HepG2 (cell line): ENCODE measurements at regions not wholly inside any gene's neighbourhood (a gene's known extent, or its start where the extent isn't known, plus 50 kb on each side); places are given as distances from the start of the nearest gene placed in this dataset.

Source experiments
- ATAC-seq: fragments of 200-7000 bp; cut with Tn5 transposase; 3 replicates; pipeline ENCODE4 v1.9.1; 2020; ENCODE audit warnings: mild to moderate bottlenecking, moderate library complexity
- BruUV-seq: library from RNA; stranded (reverse); fragments of 400-500 nt; replicated peaks from 2 replicates; lab custom pipeline; 2021; lab: Mats Ljungman, UMichigan
- CTCF ChIA-PET: fragments of 300-600 bp; formaldehyde crosslinking; extraction: SDS; loops from one replicate; lab custom pipeline; 2021; ENCODE audit warnings: low total read pairs, inconsistent platforms, low intra/inter-chr PET ratio; lab: Yijun Ruan, JAX
- POLR2A ChIA-PET: fragments of 350-600 bp; sonication (Branson Sonifier 250); formaldehyde crosslinking; loops from one replicate; lab custom pipeline; 2020; ENCODE audit warnings: antibody characterized with exemption, inconsistent platforms; lab: Yijun Ruan, JAX
- DNase-seq: peaks from one replicate; pipeline ENCODE4 v3.0.0-alpha.2; 2015; ENCODE audit warnings: low spot score
- FAIRE-seq: peaks from 3 replicates; lab custom pipeline; 2011; peaks lifted over from hg19 to GRCh38; lab: Jason Lieb, UNC
- H2AFZ ChIP-seq: one replicate; pipeline ENCODE4 v1.6.1; 2011; ENCODE audit warnings: low read length, inconsistent platforms
- H3K27ac ChIP-seq: fragments of 300-600 bp; 3 replicates; pipeline ENCODE4 v1.8.0; 2011; ENCODE audit warnings: mixed run types, mild to moderate bottlenecking, mixed read lengths, low read length, inconsistent platforms; ENCODE audit not compliant: insufficient read depth; ENCODE audit errors: extremely low read length
- H3K27me3 ChIP-seq, 2 experiments: fragments of 200-600 bp in 1 of 2; 2 replicates in 1 of 2; 3 replicates in 1 of 2; pipeline versions ENCODE4 v1.6.0 to v1.8.0; 2011; ENCODE audit warnings: low read length in 2 of 2, mild to moderate bottlenecking in 2 of 2, moderate library complexity in 2 of 2, inconsistent platforms in 1 of 2; ENCODE audit not compliant: insufficient read depth in 2 of 2, control insufficient read depth in 1 of 2
- H3K36me3 ChIP-seq, 2 experiments: fragments of 200-600 bp in 1 of 2; replicated peaks in 1 of 2; 2 replicates in 1 of 2; 3 replicates in 1 of 2; pipeline versions ENCODE4 v1.5.1 to v1.8.0; 2011; ENCODE audit warnings: low read length in 2 of 2, inconsistent platforms in 1 of 2; ENCODE audit not compliant: insufficient read depth in 2 of 2, control insufficient read depth in 1 of 2
- H3K4me1 ChIP-seq: 2 replicates; pipeline ENCODE4 v1.5.1; 2012; ENCODE audit warnings: low read length, inconsistent platforms; ENCODE audit not compliant: insufficient read depth
- H3K4me2 ChIP-seq: 2 replicates; pipeline ENCODE4 v1.6.0; 2011; ENCODE audit warnings: low read depth, low read length, inconsistent platforms
- H3K4me3 ChIP-seq, 3 experiments: fragments of 200-600 bp in 1 of 3; sonication (generic), shearing (Covaris generic) in 1 of 3; replicated peaks in 1 of 3; 2 replicates each; pipeline ENCODE4 v1.5.1; 2011 to 2016; ENCODE audit warnings: low read length in 3 of 3, inconsistent platforms in 2 of 3, low read depth in 2 of 3, mild to moderate bottlenecking in 2 of 3, control low read depth in 1 of 3, mixed read lengths in 1 of 3; ENCODE audit not compliant: insufficient read depth in 1 of 3
- H3K79me2 ChIP-seq: one replicate; pipeline ENCODE4 v1.6.1; 2011; ENCODE audit warnings: low read length, inconsistent platforms; ENCODE audit not compliant: insufficient read depth
- H3K9ac ChIP-seq: 2 replicates; pipeline ENCODE4 v1.6.0; 2011; ENCODE audit warnings: mild to moderate bottlenecking, low read depth, low read length, inconsistent platforms; ENCODE audit not compliant: insufficient read depth
- H3K9me3 ChIP-seq: 2 replicates; pipeline ENCODE4 v1.5.1; 2012; ENCODE audit warnings: mild to moderate bottlenecking, low read length
- H4K20me1 ChIP-seq: 2 replicates; pipeline ENCODE4 v1.6.0; 2011; ENCODE audit warnings: inconsistent platforms, mild to moderate bottlenecking, low read length, moderate library complexity; ENCODE audit not compliant: insufficient read depth
- BHLHE40 ChIP-seq: IDR thresholded peaks from 2 replicates; pipeline ENCODE4 v1.6.1; 2011; ENCODE audit warnings: low read length, improper control_type of control experiment
- ELF4 ChIP-seq: sonication (generic); formaldehyde crosslinking; IDR thresholded peaks from 2 replicates; pipeline ENCODE4 v1.5.0; 2020; ENCODE audit warnings: missing genetic modification reagents, mild to moderate bottlenecking, moderate library complexity, borderline replicate concordance
- FOXK1 ChIP-seq: sonication (generic); formaldehyde crosslinking; IDR thresholded peaks from 2 replicates; pipeline ENCODE4 v1.4.0; 2020; ENCODE audit warnings: low read depth, missing genetic modification reagents, borderline replicate concordance
- KAT7 ChIP-seq: IDR thresholded peaks from 2 replicates; pipeline ENCODE4 v1.6.1; 2018; ENCODE audit warnings: borderline replicate concordance, missing compliant biosample characterization
- KLF12 ChIP-seq: sonication (generic); formaldehyde crosslinking; IDR thresholded peaks from 2 replicates; pipeline ENCODE4 v1.4.0; 2020; ENCODE audit warnings: missing genetic modification reagents, borderline replicate concordance
- MIER2 ChIP-seq: IDR thresholded peaks from 2 replicates; pipeline ENCODE4 v1.6.1; 2016; ENCODE audit warnings: missing biosample characterization, missing genetic modification reagents
- MXI1 ChIP-seq: IDR thresholded peaks from 3 replicates; pipeline ENCODE4 v1.6.1; 2012; ENCODE audit warnings: low read depth, low read length, inconsistent platforms, borderline replicate concordance
- POLR2AphosphoS2 ChIP-seq: IDR thresholded peaks from 2 replicates; pipeline ENCODE4 v1.6.1; 2011; ENCODE audit warnings: low read depth, low read length, improper control_type of control experiment
- RFX5 ChIP-seq: IDR thresholded peaks from 2 replicates; pipeline ENCODE4 v1.6.1; 2011; ENCODE audit warnings: low read depth, low read length, improper control_type of control experiment
- RFXAP ChIP-seq: sonication (generic); formaldehyde crosslinking; IDR thresholded peaks from 2 replicates; pipeline ENCODE4 v1.4.0; 2020; ENCODE audit warnings: missing genetic modification reagents, borderline replicate concordance
- SMC3 ChIP-seq: IDR thresholded peaks from 2 replicates; pipeline ENCODE4 v1.6.1; 2011; ENCODE audit warnings: low read length, improper control_type of control experiment
- STAG1 ChIP-seq: sonication (generic); formaldehyde crosslinking; IDR thresholded peaks from 2 replicates; pipeline ENCODE4 v1.4.0; 2020; ENCODE audit warnings: missing genetic modification reagents
- TAF1 ChIP-seq: sonication (generic); formaldehyde crosslinking; IDR thresholded peaks from 2 replicates; pipeline ENCODE4 v1.4.0; 2020; ENCODE audit warnings: missing genetic modification reagents
- TAF15 ChIP-seq: fragments of 200-400 bp; formaldehyde crosslinking; IDR thresholded peaks from one replicate; pipeline ENCODE4 v1.6.1; 2018; ENCODE audit warnings: mild to moderate bottlenecking, low read depth, low read length; ENCODE audit not compliant: poor library complexity, severe bottlenecking
- YY1 ChIP-seq: IDR thresholded peaks from 2 replicates; pipeline ENCODE4 v1.6.1; 2011; ENCODE audit warnings: low read length, low read depth, moderate library complexity, mild to moderate bottlenecking; ENCODE audit not compliant: insufficient read depth, insufficient replicate concordance
- ZNF3 ChIP-seq: IDR thresholded peaks from 2 replicates; pipeline ENCODE4 v1.7.0; 2017; ENCODE audit warnings: inconsistent platforms
- ZNF326 ChIP-seq: sonication (generic); formaldehyde crosslinking; IDR thresholded peaks from 2 replicates; pipeline ENCODE4 v1.4.0; 2020; ENCODE audit warnings: missing genetic modification reagents, borderline replicate concordance
- ZSCAN20 ChIP-seq: sonication (generic); formaldehyde crosslinking; IDR thresholded peaks from 2 replicates; pipeline ENCODE4 v1.4.0; 2020; ENCODE audit warnings: missing genetic modification reagents, mild to moderate bottlenecking, borderline replicate concordance
- WGBS: methylation state at CpG from one replicate; pipeline ENCODE4 v1.1.6; 2017; ENCODE audit warnings: low lambda C conversion rate; 5-methylcytosine and 5-hydroxymethylcytosine counted together
- in situ Hi-C: cut with HindIII; loops from 2 replicates; pipeline ENCODE4 v1.10.0; 2017; ENCODE audit warnings: low pct_unique_long_range_greater_than_20kb; ENCODE audit not compliant: extremely low pct_ligation_motif_present
- intact Hi-C: fragments of 100-400 bp; cut with micrococcal nuclease; formaldehyde crosslinking; loops from one replicate; pipeline ENCODE4 v1.10.0; 2022; ENCODE audit not compliant: unreplicated experiment
- TF ChIP-seq, protein P1 (sequence below): sonication (generic); formaldehyde crosslinking; IDR thresholded peaks from 2 replicates; pipeline ENCODE4 v1.8.0; 2022; ENCODE audit warnings: mild to moderate bottlenecking, missing genetic modification reagents, moderate library complexity
- TF ChIP-seq, protein P2 (sequence below): sonication (generic); formaldehyde crosslinking; IDR thresholded peaks from 2 replicates; pipeline ENCODE4 v1.4.0; 2020; ENCODE audit warnings: low read depth, mild to moderate bottlenecking, missing genetic modification reagents

DNA sequence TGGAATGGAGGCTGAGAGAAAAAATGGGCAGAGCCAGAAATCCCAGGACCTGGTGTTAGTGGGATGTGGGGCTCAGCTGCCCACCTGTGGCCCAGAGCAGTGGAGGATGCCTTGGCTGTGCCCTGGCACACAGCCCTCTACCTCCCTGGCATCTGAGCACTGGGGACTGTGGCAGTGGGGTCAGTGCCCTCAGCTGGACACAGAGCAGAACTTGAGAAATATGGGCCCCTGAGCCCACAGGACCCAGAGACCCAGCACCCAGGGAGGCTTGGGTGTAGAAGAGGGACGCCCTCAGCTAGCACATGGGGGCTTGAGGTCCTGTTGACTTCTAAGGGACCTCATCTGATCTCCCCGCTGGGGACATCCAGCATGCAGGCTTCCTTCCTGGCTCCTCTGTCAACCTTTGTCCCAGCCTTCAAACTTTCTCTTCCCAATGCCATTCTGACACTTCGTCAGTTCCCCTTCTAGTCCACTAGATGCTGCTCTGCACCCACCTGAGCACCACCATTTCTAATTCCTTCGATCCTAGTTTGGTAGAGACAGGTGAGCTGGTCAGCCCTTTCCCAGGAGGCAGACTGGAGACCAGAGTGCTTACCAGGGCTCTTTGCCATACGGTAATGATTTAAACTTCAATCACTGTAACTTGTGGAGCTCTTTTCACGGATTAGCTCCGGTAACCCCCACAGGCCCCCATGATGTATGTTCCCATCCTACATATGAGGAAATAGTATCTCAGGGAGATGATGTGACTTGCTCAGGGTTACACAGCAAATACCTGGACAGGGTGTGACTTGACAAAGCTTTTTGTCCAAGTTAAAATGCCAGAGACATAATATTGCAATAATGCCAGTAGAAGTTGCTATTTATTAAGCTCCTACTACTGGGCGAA is 143.7 kb downstream of the ASCL4 start (continued):
- TF ChIP-seq RFXAP (no peak), TAF1 (CRISPR knock-in tag) (no peak), SMC3 (peak; percentile 55; the same call in 1 of the 2 replicates), ELF4 (no peak), ZNF326 (CRISPR knock-in tag) (no peak), KAT7 (CRISPR knock-in tag) (no peak), YY1 (no peak), STAG1 (CRISPR knock-in tag) (peak; percentile 85), ZNF3 (no peak), MIER2 (CRISPR knock-in tag) (no peak), BHLHE40 (no peak)

DNA sequence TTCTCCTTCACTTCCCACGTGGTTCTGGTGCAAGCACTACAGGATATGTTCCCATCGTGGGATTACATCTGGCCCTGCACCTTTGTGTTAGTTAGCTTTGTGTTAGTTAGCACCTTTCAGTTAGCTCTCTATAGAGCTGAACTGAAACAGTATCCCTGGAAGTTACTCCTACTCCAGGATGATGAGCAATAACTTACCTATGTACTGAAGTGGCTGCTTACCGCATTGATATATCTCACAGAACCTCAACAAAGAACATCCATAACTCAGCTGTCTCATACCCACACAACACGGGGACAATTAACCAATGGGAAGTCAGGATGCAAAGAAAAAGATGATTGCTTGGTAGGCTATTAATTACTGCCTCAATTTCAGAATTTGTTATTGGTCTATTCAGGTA is 146.6 kb downstream of the ASCL4 start:
- H3K9me3 ChIP-seq = no peaks in the 10 kb centered on the region
- FAIRE-seq (no peak), ATAC-seq (no peak), DNase-seq (no peak)
- H3K4me1 ChIP-seq = no peaks in the 10 kb centered on the region
- no TSS peak for BruUV-seq
- no peaks in the 10 kb centered on the region for H4K20me1 ChIP-seq
- no peak overlapping the region for H3K4me2 ChIP-seq
- H2AFZ ChIP-seq = no peak overlapping the region
- ChIA-PET POLR2A (no interaction called here), CTCF (no interaction called here)
- H3K4me3 ChIP-seq = no peak overlapping the region
- in situ Hi-C loops = no loop called here
- 10% methylated on average over 4 of the region's 4 CpGs for WGBS
- H3K27me3 ChIP-seq = peaks cover 0 to 3% of the 10 kb centered on the region in 2 experiments; a peak in 1 of 5 replicates
- no peak for TF ChIP-seq RFX5
- no peak for TF ChIP-seq MXI1
- TF ChIP-seq TAF15 = no peak
- TF ChIP-seq ZSCAN20 (CRISPR knock-in tag) = no peak
- no peak for TF ChIP-seq POLR2AphosphoS2
- no peak for TF ChIP-seq KLF12
- TF ChIP-seq, protein P1, sequence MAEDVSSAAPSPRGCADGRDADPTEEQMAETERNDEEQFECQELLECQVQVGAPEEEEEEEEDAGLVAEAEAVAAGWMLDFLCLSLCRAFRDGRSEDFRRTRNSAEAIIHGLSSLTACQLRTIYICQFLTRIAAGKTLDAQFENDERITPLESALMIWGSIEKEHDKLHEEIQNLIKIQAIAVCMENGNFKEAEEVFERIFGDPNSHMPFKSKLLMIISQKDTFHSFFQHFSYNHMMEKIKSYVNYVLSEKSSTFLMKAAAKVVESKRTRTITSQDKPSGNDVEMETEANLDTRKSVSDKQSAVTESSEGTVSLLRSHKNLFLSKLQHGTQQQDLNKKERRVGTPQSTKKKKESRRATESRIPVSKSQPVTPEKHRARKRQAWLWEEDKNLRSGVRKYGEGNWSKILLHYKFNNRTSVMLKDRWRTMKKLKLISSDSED = no peak
- no peak for TF ChIP-seq FOXK1 (CRISPR knock-in tag)
- TF ChIP-seq, protein P2, sequence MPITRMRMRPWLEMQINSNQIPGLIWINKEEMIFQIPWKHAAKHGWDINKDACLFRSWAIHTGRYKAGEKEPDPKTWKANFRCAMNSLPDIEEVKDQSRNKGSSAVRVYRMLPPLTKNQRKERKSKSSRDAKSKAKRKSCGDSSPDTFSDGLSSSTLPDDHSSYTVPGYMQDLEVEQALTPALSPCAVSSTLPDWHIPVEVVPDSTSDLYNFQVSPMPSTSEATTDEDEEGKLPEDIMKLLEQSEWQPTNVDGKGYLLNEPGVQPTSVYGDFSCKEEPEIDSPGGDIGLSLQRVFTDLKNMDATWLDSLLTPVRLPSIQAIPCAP (CRISPR knock-in tag) = no peak
- no peaks in the 10 kb centered on the region for H3K79me2 ChIP-seq
- no peaks in the 10 kb centered on the region for H3K36me3 ChIP-seq
- H3K27ac ChIP-seq = no peak overlapping the region
- intact Hi-C loops = no loop called here
- H3K9ac ChIP-seq = no peak overlapping the region
